ENCODE measurements at regions not wholly inside any gene's neighbourhood (a gene's known extent, or its start where the extent isn't known, plus 50 kb on each side); places are given as distances from the start of the nearest gene placed in this dataset.
"Not testable (repeated sequence)": the region's sequence is repeated elsewhere in the genome, so short reads cannot be mapped to it uniquely, and the experiment has no call there.

DNA sequence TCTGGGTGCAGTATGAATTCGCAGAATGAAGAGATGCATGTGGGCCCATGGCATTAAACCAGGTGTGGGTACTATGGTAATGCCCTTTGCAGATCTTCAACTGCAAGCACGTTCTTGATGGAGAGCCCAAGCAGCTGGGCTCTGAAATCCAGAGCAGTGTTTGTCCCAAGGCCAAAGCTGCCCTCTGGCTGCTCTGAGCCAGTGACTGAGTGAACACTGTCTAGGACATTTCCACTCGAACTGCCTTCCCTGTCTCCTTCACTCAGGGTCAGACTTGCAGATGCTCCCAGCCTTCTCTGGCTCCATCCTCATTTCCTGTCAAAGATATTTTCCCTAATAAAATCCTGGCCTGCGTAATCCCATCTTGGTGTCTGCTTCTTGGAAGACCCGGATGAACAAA is 80.2 kb upstream of the GJB6 start:
- DNase-seq (ENCODE audit: low read depth, low spot score) = no peak

DNA sequence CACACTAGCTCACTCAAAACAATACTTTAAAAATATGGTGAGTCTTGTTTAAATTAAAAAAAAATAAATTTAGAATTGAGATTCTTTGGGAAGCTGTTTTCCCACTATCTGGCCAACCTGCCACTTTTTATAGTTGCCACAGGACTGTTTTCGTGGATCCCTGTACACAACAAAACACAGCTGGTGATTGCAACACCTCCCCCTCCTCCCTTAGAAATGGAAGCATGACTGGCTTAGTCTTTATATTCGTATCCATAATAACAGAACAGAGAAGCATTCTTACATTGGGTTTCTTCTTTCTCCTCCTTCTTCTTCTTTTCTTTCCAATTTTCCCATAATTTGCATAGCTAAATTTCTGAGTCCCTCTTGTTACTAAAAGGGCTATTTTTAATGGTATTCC is 79.5 kb upstream of the GJB6 start:
- no peak for DNase-seq (ENCODE audit: low read depth, low spot score)

DNA sequence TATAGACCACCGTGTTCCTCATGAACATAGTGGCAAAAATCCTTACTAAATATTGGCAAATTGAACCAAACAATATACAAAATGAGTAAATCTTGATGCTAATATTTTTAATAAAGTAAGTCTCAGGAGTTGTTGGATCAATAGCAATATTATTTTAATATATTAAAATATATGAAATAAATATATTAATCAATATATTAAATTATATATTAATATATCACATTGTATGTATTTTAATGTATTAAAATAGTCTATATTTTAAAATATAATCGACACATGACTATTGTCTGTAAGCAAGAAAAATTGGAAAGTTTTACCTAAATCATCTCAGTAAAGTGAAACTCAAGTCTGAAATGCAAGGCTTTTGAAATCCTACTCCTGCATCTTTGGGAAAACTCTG is 78.9 kb upstream of the GJB6 start:
- DNase-seq (ENCODE audit: low read depth, low spot score) = no peak

DNA sequence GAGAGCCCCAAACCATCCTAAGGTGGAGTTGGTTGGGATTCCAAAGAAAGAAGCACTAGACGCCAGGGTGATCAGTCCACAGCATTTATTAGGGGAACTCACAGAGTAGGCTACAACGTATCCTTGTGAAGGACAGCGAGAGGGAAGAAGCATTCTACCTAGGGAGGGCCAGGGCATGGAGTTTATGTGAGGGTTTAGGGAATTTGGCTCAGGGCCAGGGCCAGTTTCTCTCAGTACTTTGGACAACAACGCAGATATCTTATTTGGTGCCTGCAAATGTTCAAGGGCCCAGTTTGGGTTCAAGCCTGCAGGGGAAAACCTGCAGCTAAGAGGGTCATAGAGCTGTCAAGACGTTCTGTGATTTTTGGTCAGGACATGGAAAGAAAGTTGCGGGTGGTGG is 73.9 kb upstream of the GJB6 start:
- DNase-seq (ENCODE audit: low read depth, low spot score) = no peak

DNA sequence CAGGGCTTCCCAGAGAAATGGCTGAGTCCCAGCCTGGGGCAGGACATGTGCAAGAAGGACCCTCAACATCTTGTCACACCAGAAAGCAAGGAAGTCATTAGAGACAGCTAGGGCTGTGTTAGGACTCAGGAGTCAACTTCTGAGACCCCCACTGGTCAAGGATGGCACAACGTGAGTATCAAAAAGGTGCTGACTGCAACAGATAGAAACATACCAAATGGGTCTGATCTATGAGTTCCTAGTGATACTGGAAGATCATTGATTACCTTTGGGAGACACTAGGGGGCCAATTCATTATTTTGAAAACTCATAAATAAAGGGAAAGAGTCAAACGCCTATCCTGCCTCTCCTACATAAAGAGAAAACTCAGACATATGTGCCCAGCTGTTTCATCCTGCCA is 73.5 kb upstream of the GJB6 start:
- no peak for DNase-seq (ENCODE audit: low read depth, low spot score)

DNA sequence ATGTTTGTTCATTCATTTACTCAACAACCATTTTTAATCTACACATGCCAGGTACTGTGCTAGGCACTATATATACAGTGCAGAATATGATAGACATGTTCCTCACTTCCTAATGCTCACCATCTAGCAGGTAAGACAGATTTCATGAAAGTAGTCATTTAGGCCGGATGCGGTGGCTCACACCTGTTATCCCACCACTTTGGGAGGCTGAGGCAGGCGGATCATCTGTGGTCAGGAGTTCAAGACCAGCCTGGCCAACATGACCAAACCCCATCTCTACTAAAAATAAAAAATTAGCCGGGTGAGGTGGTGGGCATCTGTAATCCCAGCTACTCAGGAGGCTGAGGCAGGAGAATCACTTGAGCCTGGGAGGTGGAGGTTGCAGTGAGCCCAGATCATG is 71.9 kb upstream of the GJB6 start:
- DNase-seq (ENCODE audit: low read depth, low spot score) = not testable (repeated sequence)

DNA sequence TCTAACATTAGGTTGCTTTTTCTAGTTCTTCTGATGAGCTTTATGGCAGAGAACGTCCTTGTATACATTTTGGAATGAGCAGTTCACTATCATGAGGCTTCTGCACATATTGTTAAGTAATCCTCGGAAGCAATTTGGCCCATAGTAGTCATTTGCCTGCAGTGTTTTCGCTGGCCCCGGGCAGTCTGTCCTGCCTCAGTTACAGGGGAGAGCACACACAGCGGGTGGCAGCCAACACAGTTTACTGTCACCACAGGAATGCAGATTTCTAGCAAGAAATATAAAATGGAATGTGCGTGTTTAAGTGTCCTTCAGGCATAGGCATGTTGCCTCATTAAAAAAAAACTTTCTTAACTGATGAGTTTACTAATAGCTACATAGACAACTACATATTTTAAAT is 71.5 kb upstream of the GJB6 start:
- DNase-seq (ENCODE audit: low read depth, low spot score) = no peak

DNA sequence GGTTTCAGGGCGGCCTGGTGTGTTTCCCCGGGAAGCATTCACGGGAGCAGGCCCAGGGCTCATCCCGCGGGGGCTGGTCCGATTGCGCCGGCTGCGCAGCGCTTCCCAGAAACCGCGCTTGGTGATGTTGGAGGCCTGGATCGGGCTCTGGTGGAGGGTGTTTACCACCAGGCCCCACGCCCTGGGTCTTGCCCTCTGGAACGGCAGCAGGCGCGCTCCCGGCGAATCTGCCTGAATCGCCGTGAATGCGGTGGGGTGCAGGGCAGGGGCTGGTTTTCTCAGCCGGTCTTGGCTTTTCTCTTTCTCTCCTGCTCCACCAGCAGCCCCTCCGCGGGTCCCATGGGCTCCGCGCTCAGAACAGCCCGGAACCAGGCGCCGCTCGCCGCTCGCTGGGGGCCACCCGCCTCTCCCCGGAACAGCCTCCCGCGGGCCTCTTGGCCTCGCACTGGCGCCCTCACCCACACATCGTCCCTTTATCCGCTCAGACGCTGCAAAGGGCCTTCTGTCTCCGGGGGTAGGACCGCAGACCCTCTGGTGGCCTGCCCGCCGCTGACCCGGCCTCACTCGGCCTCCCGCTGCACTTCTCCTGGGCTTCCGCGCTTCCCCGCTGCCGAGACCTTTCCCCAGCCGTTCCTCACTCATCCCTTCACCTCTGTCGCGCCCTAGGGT is 69.4 kb upstream of the GJB6 start:
- DNase-seq (ENCODE audit: low read depth, low spot score) = peak; percentile 67

DNA sequence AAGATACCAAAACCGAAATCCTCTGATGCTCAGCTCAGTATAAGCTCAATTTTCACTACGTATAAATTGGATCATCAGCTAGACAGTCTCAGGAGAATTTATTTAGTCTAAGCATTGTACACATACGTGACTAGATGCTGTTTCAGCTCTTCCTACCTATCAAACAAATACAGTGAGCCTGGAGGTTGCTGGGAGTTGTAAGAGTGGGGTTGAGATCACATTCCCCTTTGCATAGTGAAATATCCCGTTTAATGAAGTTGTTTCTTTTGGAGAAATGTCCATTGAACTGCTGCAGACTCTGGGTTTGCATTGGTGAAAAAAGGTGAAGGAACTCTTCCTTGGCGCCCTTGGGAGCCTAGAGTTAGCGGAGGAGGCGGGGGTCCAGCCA is 68.9 kb upstream of the GJB6 start:
- DNase-seq (ENCODE audit: low read depth, low spot score) = no peak

DNA sequence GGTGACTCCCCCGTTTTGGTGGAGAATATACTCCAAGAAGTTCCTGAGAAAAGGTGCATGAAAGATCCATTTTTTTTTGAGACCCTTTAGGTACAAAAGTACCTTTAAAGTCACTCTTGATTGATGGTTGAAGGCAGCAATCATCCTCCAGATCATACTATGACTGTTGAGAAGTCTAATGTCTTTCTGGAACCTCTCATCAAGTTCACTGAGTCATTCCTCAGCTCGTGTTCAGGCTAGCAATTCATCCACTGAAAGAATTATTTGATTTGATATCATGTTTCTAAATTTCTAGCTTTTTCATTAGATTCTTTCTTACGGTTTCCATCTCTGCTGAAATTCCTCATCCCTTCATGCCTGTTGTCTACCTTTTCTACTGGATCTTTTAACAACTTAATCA is 65.1 kb upstream of the GJB6 start:
- DNase-seq (ENCODE audit: low read depth, low spot score) = no peak

DNA sequence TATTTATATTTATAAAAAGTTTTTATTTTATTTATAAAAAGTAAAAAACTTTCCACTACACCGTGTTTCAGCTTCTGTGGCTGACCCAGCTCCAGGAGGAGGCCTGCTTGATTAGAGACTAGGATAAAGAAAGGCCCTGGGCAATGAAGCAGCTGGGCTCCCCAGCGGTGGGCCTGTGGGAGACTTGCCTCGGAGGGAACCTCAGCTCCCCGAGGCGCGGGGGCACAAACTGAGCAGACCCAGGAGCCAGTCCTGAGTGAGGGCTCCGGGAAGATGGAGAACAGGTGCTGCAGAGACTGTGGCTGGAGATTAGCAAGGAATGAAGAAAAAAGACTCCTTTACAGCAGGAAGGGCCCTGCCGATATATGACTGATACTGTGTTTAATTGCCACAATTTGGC is 63.8 kb upstream of the GJB6 start:
- no peak for DNase-seq (ENCODE audit: low read depth, low spot score)

DNA sequence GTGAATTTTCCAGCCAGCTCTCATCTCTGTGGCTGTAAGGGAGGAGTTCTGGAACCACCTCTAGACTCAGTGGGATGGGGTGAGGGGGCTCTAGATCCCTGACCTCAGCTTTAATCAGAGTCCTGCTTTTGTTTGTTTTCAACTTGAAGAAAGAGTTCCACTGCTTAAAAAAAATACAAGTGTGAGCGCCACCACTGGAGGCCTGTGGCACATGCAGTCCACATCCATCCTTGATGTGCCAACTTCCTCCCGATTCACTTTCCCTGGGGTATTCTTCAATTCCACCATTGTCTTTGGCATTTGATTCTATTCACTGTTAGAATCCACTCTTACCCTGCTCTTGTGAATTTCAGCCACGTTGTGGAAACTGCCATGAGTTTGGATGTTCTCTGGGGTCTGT is 62.4 kb upstream of the GJB6 start:
- DNase-seq (ENCODE audit: low read depth, low spot score) = no peak

DNA sequence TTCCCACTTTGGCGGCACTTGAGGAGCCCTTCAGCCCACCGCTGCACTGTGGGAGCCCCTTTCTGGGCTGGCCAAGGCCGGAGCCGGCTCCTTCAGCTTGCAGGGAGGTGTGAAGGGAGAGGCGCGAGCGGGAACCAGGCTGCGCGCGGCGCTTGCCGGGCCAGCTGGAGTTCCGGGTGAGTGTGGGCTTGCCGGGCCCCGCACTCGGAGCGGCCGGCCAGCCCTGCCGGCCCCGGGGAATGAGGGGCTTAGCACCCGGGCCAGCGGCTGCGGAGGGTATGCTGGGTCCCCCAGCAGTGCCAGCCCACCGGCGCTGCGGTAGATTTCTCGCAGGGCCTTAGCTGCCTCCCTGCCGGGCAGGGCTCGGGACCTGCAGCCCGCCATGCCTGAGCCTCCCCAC is 60.2 kb upstream of the GJB6 start:
- DNase-seq (ENCODE audit: low read depth, low spot score) = not testable (repeated sequence)

DNA sequence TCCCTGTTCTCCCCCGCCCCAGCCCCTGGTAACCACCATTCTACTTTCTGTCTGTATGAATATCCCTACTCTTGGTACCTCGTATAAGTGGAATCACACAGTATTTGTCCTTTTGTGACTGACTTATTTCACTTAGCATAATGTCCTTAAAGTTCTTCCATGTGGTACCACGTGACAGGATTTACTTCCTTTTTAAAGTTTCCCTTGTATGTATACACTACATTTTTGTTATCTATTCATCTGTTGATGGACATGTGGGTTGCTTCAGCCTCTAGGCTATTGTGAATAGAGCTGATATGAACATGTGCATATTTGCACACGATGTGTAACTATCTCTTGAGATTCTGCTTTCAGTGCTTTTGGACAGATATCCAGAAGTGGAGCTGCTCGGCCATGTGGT is 59.6 kb upstream of the GJB6 start:
- no peak for DNase-seq (ENCODE audit: low read depth, low spot score)

DNA sequence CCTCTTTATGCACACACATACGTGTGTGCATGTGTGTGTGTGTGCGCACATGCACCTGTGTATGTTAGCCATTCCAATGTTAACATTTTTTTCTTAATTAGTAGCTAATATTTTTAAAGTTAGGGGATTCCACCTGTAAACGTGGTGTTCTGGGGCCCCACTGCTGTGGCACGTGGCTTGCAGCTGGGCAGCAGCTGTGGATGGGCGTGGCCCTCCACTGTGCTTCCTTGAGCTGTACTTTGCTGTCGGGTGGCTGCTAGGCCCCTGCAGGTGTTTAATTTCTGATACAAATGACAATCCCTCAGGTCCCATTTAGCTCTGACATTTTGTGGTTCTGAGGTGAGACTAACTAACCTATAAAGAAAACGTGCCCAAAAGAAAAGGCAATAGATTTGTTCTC is 58.9 kb upstream of the GJB6 start:
- no peak for DNase-seq (ENCODE audit: low read depth, low spot score)

DNA sequence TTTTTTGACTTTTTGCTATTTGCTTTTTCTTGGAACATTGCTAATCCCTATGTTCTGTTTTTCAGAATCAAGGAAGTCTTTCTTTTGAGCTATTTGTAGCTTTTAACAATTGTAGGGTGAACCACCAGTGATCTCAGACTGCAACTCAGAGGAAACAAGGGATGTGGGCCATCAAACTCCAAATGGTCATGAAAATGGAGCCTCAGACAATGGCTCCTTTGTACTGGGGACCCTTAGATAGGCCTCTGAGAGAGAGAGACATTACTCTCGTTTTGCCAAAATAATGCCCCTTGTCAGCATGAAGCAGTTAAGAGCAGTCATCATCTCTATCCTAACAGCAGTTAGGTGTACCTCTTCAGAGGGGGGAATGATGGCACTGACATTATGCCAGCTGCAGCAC is 56.4 kb upstream of the GJB6 start:
- no peak for DNase-seq (ENCODE audit: low read depth, low spot score)

DNA sequence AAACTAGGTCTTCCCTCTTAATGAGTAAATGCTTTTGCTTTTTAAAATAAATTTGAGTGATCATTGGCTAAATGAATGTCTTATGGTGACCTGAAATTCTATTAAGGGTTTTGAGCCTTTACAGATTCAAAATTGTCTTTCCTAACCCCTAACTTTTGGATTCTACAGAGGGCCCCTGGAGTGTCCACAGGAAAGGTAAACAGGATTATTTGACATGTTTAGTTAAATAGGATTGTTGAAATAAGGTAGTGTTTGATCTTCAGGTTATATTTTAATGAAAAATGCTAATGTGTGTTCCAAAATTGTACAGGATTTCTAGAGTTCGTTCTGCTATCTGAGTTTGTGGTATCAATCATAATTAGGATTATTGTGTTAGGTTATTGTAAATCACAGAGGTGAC is 55.9 kb upstream of the GJB6 start:
- no peak for DNase-seq (ENCODE audit: low read depth, low spot score)

DNA sequence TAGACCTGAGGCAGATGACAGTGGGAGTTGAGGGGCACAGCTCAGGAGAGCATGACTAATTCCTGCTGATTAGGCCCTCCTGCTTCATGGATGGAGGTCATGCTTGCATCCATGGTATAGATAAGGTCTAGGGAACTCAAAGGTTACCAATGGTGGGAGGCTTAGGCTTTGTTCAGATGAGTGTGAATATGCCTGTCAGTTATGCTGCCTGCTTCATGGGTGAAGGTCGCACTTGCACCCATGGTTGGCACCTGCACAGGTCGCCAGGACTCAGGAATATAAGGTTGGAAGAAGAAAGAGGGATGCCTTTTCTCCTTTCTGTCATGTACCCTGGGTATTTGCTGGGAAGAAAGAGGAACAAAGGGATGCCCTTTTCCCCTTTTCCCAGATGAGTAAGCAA is 53.4 kb upstream of the GJB6 start:
- no peak for DNase-seq (ENCODE audit: low read depth, low spot score)
